Islet precursor cell (in vitro differentiated cells): ENCODE measurements at regions not wholly inside any gene's neighbourhood (a gene's known extent, or its start where the extent isn't known, plus 50 kb on each side); places are given as distances from the start of the nearest gene placed in this dataset.
A peak's percentile ranks its signal among the peaks of the same experiment; 100 is the strongest.

Experiments used
- DNase-seq: peaks from one replicate; pipeline ENCODE4 v3.0.0-alpha.2; 2018

- DNase-seq: no peak
These were observed 321.6 kb upstream of the TENM4 start for GRCh38 chr11:79762279-79762921.

- no peak for DNase-seq
These were observed 317.5 kb upstream of the TENM4 start for GRCh38 chr11:79758325-79758724.

GRCh38 chr11:79747406-79747805 is 306.6 kb upstream of the TENM4 start:
- DNase-seq: no peak

DNA sequence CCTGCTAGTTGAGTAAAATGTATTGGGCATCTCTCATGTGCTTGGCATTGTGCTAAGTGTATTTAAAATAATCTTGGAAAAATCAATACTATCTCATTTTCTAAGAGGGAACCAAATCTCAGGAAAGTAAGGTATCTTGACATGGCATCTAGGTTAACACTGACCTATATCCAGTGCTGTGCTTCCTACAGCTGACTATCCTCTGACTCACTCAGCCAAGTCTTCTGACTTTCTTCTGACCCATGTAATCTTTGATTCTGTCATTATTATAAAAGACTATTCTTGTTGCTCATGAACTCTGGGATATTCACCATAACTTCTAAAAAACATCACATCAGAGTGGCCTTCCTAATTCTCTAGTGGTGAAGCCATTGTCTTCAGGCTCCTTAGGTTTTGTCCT is 304.1 kb upstream of the TENM4 start:
- DNase-seq: no peak

DNA sequence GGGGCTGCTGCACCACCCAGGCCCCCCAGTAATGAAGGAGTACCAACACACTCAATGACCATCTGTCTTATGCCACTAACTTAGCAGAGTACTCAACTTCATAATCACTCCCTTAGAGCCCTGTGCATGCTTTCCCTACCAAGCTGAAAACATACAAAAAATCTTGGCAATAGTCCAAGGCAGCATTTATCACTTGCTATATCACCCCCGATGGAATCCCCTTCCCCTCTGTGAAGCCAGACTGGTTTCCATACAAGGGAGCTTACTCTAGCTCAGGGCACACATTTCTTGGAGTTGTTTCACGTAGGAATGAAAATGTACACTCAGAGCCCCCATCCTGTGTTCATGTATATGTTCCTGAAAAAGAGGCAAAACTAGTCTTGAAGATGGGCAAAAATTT is 301.3 kb upstream of the TENM4 start:
- no peak for DNase-seq

GRCh38 chr11:79739591-79739990 is 298.8 kb upstream of the TENM4 start:
- no peak for DNase-seq

GRCh38 chr11:79727221-79727620 is 286.4 kb upstream of the TENM4 start:
- DNase-seq: no peak

DNA sequence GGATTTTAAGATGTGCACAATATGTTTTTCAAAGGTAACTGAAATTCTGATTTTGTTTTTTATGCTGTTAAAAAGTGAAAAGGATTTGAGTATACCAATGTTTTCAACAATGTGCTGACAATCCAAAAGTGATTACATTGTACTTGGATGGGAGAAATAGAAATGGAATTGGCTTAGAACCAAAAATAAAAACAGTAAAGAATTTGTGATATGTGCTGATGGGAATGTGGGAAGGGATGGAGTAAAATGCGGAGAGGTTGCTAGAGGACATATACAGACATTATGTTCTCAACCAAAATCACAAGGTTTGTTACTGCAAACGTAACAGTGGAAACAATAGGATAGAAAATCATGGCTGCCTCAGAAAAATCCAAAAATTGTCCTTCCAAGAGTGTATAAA is 279.3 kb upstream of the TENM4 start:
- DNase-seq: no peak

GRCh38 chr11:79708319-79708932 is 267.6 kb upstream of the TENM4 start:
- peak; percentile 66 for DNase-seq

- DNase-seq: no peak
These were observed 264.8 kb upstream of the TENM4 start for GRCh38 chr11:79705648-79706047.

DNA sequence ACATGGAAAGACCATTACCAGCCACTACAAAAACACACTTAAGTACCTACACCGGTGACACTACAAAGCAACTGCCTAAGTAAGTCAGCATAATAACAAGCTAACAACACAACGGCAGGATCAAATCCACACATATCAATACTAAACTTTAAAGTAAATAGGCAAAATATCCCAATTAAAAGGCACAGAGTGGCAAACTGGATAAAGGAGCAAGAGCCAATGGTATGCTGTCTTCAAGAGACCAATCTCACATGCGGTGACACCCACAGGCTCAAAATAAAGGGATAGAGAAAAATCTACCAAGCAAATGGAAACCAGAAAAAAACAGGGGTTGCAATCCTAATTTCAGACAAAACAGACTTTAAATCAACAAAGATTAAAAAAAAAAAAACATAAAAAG is 261.5 kb upstream of the TENM4 start:
- DNase-seq: no peak

- no peak for DNase-seq
These were observed 258.4 kb upstream of the TENM4 start for GRCh38 chr11:79699246-79699645.

GRCh38 chr11:79697905-79698304 is 257.1 kb upstream of the TENM4 start:
- no peak for DNase-seq

DNA sequence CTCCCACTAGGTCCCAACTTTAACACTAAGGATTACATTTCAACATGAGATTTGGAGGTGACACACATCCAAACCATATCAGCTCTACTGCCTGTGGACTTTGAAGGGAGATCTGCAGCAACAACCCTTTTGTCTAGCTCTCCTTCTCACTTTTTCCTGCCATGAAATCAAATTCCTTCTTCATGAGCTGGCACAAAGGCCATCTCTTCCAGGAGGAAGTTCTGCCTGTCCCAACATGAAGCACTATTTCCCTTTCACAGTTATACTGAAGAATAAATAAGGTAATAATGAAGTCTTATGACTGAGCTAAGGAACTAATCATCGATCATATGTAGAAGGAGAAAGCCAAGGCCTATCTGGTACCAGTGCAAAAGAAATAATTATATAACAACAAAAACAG is 253.5 kb upstream of the TENM4 start:
- no peak for DNase-seq

- DNase-seq: no peak
These were observed 250.6 kb upstream of the TENM4 start for GRCh38 chr11:79691445-79691844.

- no peak for DNase-seq
These were observed 246.0 kb upstream of the TENM4 start for GRCh38 chr11:79686703-79687419.

DNA sequence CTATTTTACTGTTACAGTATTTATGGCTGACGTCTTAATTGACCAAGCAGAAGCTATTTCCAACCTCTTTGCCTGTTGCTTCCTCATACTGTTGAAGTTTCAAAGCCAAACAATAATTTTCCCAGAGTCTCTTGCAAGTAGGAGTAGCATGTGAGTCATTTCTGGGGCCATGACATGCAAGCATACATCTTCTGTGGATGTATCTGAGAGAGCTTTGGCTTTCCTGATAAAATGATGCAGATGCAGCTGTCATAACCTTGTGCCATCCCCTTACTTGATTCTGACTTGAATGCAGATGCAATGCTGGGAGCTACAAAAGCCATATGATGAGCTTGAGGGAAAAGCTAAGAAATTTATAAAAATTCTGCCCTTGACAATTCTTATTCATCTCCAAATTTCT is 243.1 kb upstream of the TENM4 start:
- no peak for DNase-seq

DNA sequence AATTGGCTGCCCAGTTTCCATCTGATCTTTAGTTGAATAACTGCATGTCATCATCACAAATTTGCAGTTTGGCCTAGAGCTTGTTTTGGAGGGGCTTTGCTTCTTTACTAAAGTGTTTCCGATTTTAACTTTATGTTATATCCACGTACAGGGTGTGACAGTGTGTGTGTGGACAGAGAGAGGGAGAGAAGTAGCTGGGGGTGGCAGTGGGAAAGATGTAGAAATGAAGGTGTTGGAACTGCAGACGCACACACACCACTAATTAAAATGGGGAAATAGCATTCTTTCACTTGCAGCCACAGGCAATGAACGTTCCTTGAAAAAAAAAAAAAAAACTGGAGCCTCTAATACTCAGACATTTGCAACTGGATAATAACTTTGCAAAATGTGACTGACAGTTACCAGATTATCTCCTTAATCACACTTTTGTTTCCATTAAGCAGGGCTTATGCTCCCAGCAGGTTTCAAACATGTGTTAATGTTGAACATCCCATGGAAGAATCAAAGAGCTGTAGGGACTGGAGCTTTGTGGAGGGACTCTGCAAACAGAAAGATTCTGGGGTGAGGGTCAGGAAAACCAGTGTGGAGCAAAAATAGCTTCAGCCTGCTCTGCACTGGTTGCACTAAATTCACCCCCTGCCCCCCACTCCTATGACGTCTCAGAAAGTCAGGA is 238.1 kb upstream of the TENM4 start:
- DNase-seq: no peak

- no peak for DNase-seq
These were observed 235.6 kb upstream of the TENM4 start for GRCh38 chr11:79676396-79676795.

DNA sequence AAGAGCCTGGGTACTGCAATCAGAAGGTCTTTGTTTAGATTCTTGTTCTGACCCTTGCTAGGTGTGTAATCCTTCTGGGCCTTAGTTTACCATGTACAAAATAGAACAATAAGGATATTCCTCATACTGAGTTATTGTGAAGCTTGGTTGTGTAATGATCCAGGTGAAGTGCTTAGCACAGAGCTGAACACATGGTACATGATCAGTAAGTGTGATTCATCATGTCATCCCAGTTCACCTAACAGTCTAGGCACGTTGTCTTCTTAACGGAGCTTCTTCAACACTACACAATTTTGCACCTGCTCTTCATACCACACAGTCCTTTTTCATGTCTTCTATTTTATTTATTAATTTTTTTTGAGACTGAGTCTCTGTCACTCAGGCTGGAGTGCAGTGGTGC is 234.3 kb upstream of the TENM4 start:
- DNase-seq: no peak

DNA sequence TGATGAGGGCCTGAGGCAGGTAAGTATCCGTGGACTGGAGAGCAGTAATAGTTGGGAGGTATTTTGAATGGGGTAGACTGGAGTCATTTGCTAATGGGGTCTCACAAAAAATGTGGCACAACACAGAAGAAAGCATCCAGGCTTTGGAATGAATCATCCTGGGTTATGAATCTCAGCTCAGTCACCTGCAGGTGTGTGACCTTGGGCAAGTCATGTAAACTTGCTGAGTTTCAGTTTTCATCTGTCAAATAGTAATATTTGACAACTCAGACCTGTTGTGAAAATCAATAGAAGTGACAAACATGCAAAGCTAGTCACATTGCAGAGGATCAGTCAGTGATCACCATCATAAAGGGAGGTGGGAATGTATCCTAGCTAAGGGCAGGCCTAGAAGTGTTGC is 232.0 kb upstream of the TENM4 start:
- DNase-seq: no peak

GRCh38 chr11:79671401-79671800 is 230.6 kb upstream of the TENM4 start:
- no peak for DNase-seq

GRCh38 chr11:79670882-79671281 is 230.1 kb upstream of the TENM4 start:
- DNase-seq: peak; percentile 71

GRCh38 chr11:79668575-79668974 is 227.7 kb upstream of the TENM4 start:
- no peak for DNase-seq
